ENCODE measurements at regions not wholly inside any gene's neighbourhood (a gene's known extent, or its start where the extent isn't known, plus 50 kb on each side); places are given as distances from the start of the nearest gene placed in this dataset.

DNA sequence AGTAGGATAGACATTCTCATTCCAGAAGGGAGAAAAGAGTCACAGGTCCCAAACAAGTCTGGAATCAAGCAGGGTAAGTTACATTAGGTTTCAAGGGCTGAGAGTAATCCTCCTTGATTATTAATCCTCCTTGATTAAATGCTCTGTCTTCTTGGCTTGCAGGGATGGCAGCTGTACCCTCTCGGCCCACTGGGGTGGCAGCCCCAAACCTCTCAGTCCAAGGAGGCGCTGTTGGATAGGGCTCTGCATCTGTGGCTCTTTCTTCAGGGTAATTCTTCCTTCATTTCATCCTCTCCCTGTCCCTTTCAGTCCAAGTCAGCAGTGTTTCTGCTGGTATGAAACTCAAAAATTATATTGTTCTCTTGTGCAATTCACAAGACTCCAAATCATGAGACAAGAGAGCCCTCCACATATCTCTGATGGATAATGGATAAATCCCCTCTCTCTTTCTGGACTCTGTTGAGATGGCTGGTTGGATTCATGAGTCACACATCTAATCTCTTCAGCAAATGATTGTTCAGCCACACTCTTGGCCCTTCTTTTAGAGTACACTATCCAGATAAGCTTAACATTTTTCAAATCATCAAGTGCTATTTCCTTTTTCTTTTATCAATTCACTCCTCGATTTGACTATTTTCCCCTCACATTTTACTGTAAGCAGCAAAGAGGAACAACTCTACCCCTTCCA is 323.7 kb upstream of the HTR2A start:
- Histone ChIP-seq H3K27ac (ENCODE audit: extremely low read depth, low read depth, low read length) (no peak overlapping the region), H3K36me3 (ENCODE audit: control insufficient read depth in 2 of 2, insufficient read depth in 1 of 2, low read length in 2 of 2) (no peaks in the 10 kb centered on the region), H3K4me3 (ENCODE audit: low read depth, low read length) (no peak overlapping the region), H3K4me1 (ENCODE audit: control insufficient read depth, insufficient read depth, low read length) (no peaks in the 10 kb centered on the region), H3K9me3 (ENCODE audit: control insufficient read depth, insufficient read depth, low read depth, low read length) (no peaks in the 10 kb centered on the region)
- TF ChIP-seq GLIS2 (tag by site-specific recombination; IDR thresholded peaks at IDR 0.05) = no peak
- TF ChIP-seq, protein P1, sequence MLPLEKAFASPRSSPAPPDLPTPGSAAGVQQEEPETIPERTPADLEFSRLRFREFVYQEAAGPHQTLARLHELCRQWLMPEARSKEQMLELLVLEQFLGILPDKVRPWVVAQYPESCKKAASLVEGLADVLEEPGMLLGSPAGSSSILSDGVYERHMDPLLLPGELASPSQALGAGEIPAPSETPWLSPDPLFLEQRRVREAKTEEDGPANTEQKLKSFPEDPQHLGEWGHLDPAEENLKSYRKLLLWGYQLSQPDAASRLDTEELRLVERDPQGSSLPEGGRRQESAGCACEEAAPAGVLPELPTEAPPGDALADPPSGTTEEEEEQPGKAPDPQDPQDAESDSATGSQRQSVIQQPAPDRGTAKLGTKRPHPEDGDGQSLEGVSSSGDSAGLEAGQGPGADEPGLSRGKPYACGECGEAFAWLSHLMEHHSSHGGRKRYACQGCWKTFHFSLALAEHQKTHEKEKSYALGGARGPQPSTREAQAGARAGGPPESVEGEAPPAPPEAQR (tag by site-specific recombination; IDR thresholded peaks at IDR 0.05) = no peak
- ChIA-PET CTCF (no interaction called here), POLR2A (no interaction called here)

DNA sequence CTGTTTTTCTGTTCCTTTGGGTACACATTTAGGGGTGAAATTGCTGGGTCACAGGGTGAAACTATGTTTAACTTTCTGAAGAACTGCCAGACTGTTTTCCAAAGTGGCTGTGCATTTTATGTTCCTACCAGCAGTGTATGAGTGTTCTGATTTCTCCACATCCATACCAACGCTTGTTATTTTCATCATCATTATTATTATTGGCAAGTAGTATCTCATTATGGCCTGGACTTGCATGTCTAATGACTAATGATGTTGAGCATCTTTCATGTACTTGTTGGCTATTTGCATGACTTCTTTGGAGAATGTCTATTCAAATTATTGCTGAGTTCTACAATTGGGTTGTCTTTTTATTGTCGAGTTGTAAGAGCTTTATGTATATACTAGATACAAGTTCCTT is 321.8 kb upstream of the HTR2A start:
- TF ChIP-seq, protein P2, sequence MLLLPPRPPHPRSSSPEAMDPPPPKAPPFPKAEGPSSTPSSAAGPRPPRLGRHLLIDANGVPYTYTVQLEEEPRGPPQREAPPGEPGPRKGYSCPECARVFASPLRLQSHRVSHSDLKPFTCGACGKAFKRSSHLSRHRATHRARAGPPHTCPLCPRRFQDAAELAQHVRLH (tag by site-specific recombination; IDR thresholded peaks at IDR 0.05) = no peak
- TF ChIP-seq, protein P3, sequence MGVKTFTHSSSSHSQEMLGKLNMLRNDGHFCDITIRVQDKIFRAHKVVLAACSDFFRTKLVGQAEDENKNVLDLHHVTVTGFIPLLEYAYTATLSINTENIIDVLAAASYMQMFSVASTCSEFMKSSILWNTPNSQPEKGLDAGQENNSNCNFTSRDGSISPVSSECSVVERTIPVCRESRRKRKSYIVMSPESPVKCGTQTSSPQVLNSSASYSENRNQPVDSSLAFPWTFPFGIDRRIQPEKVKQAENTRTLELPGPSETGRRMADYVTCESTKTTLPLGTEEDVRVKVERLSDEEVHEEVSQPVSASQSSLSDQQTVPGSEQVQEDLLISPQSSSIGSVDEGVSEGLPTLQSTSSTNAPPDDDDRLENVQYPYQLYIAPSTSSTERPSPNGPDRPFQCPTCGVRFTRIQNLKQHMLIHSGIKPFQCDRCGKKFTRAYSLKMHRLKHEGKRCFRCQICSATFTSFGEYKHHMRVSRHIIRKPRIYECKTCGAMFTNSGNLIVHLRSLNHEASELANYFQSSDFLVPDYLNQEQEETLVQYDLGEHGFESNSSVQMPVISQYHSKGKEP (tag by site-specific recombination; IDR thresholded peaks at IDR 0.05) = no peak
- no peak for TF ChIP-seq ZNF768 (tag by site-specific recombination; IDR thresholded peaks at IDR 0.05)
- no peak for TF ChIP-seq ZBTB7A (tag by site-specific recombination; IDR thresholded peaks at IDR 0.05; ENCODE audit: low read depth)
- no peak for TF ChIP-seq ZNF341 (tag by site-specific recombination; IDR thresholded peaks at IDR 0.05; ENCODE audit: low read depth)
- TF ChIP-seq ZBTB1 (tag by site-specific recombination; IDR thresholded peaks at IDR 0.05) = no peak

DNA sequence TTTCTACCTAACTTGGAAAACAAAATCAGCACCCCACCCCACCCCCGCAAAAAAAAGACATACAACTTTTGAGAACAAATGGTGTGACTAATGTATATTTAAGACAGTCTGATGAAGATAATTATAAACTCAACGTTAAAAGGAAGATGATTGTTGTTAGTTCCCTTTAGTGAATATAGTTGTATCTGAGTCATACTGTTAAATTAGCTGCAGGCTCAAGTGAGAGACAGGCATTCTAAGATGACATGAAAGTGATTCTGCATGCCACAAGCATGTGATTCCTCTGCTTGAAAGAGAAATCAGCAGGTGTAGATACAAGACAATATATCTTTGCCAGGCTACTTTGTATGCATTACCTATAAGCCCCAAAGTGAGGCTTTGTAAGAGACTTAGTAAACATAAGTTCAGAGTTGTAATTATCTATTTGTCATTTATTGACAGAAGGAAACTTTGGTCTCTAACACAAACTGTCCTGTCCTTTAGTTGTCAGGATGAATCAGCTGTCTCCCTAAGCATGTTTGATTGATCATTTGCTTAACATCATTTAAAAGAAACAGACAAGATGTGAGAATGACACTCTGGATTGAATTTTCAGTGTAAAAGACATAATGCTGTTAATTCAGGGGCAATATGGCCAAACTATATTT is 319.4 kb upstream of the HTR2A start:
- POLR2A ChIA-PET = no interaction called here
- CTCF ChIA-PET = interaction anchor here (0.8 kb wide), 1 partner anchor 322 kb away, joined by 3 read pairs; no protein-coding TSS in a partner anchor
- H3K27ac ChIP-seq (ENCODE audit: extremely low read depth, low read depth, low read length) = no peak overlapping the region
- TF ChIP-seq KLF10 (tag by site-specific recombination; IDR thresholded peaks at IDR 0.05) = no peak
- no peaks in the 10 kb centered on the region for H3K4me1 ChIP-seq (ENCODE audit: control insufficient read depth, insufficient read depth, low read length)
- no peak overlapping the region for H3K4me3 ChIP-seq (ENCODE audit: low read depth, low read length)
- H3K36me3 ChIP-seq (ENCODE audit: control insufficient read depth in 2 of 2, insufficient read depth in 1 of 2, low read length in 2 of 2) = no peaks in the 10 kb centered on the region
- H3K9me3 ChIP-seq (ENCODE audit: control insufficient read depth, insufficient read depth, low read depth, low read length) = no peaks in the 10 kb centered on the region

More for the DNA sequence above, 321.8 kb upstream of the HTR2A start:
- Histone ChIP-seq H3K9me3 (ENCODE audit: control insufficient read depth, insufficient read depth, low read depth, low read length) (no peaks in the 10 kb centered on the region), H3K27ac (ENCODE audit: extremely low read depth, low read depth, low read length) (no peak overlapping the region), H3K36me3 (ENCODE audit: control insufficient read depth in 2 of 2, insufficient read depth in 1 of 2, low read length in 2 of 2) (no peaks in the 10 kb centered on the region), H3K4me3 (ENCODE audit: low read depth, low read length) (no peak overlapping the region), H3K4me1 (ENCODE audit: control insufficient read depth, insufficient read depth, low read length) (no peaks in the 10 kb centered on the region)
- ChIA-PET POLR2A (no interaction called here), CTCF (no interaction called here)

DNA sequence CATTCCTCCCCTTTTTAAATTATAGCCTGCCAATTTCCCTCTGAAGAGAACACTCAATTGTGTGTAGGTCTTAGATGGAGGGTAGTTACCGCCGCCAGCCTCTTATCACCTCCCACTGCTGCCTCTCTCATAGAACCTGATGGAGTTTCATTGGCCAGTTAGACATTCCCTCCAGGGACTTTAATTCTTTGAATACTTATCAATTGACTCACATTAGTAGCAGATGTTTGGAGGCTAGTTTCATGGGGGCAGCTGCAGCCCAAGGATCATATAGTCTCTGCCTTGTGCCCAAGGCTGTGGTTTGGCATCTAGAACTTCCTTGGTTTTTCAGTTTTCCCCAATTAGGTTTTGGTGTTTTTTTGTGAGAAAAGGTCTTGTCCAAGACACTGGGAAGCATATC is 318.9 kb upstream of the HTR2A start:
- ChIA-PET CTCF (no interaction called here), POLR2A (no interaction called here)
- Histone ChIP-seq H3K27ac (ENCODE audit: extremely low read depth, low read depth, low read length) (no peak overlapping the region), H3K4me1 (ENCODE audit: control insufficient read depth, insufficient read depth, low read length) (0 out of 2 replicates have a peak, but pooled peaks cover under 1% of the 10 kb centered on the region), H3K36me3 (ENCODE audit: control insufficient read depth in 2 of 2, insufficient read depth in 1 of 2, low read length in 2 of 2) (no peaks in the 10 kb centered on the region), H3K9me3 (ENCODE audit: control insufficient read depth, insufficient read depth, low read depth, low read length) (no peaks in the 10 kb centered on the region), H3K4me3 (ENCODE audit: low read depth, low read length) (no peak overlapping the region)
- no peak for TF ChIP-seq ZEB2 (tag by site-specific recombination; IDR thresholded peaks at IDR 0.05)
- no peak for TF ChIP-seq ZNF366 (tag by site-specific recombination; conservative IDR thresholded peaks at IDR 0.05)
- TF ChIP-seq ZNF747 (tag by site-specific recombination; IDR thresholded peaks at IDR 0.05) = no peak
- TF ChIP-seq, protein P4, sequence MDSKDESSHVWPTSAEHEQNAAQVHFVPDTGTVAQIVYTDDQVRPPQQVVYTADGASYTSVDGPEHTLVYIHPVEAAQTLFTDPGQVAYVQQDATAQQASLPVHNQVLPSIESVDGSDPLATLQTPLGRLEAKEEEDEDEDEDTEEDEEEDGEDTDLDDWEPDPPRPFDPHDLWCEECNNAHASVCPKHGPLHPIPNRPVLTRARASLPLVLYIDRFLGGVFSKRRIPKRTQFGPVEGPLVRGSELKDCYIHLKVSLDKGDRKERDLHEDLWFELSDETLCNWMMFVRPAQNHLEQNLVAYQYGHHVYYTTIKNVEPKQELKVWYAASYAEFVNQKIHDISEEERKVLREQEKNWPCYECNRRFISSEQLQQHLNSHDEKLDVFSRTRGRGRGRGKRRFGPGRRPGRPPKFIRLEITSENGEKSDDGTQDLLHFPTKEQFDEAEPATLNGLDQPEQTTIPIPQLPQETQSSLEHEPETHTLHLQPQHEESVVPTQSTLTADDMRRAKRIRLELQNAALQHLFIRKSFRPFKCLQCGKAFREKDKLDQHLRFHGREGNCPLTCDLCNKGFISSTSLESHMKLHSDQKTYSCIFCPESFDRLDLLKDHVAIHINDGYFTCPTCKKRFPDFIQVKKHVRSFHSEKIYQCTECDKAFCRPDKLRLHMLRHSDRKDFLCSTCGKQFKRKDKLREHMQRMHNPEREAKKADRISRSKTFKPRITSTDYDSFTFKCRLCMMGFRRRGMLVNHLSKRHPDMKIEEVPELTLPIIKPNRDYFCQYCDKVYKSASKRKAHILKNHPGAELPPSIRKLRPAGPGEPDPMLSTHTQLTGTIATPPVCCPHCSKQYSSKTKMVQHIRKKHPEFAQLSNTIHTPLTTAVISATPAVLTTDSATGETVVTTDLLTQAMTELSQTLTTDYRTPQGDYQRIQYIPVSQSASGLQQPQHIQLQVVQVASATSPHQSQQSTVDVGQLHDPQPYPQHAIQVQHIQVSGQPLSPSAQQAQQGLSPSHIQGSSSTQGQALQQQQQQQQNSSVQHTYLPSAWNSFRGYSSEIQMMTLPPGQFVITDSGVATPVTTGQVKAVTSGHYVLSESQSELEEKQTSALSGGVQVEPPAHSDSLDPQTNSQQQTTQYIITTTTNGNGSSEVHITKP (tag by site-specific recombination; IDR thresholded peaks at IDR 0.05) = no peak
- TF ChIP-seq, protein P5, sequence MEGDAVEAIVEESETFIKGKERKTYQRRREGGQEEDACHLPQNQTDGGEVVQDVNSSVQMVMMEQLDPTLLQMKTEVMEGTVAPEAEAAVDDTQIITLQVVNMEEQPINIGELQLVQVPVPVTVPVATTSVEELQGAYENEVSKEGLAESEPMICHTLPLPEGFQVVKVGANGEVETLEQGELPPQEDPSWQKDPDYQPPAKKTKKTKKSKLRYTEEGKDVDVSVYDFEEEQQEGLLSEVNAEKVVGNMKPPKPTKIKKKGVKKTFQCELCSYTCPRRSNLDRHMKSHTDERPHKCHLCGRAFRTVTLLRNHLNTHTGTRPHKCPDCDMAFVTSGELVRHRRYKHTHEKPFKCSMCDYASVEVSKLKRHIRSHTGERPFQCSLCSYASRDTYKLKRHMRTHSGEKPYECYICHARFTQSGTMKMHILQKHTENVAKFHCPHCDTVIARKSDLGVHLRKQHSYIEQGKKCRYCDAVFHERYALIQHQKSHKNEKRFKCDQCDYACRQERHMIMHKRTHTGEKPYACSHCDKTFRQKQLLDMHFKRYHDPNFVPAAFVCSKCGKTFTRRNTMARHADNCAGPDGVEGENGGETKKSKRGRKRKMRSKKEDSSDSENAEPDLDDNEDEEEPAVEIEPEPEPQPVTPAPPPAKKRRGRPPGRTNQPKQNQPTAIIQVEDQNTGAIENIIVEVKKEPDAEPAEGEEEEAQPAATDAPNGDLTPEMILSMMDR (tag by site-specific recombination; IDR thresholded peaks at IDR 0.05) = no peak
- no peak for TF ChIP-seq ZNF433 (tag by site-specific recombination; IDR thresholded peaks at IDR 0.05; ENCODE audit: low read depth)
- no peak for TF ChIP-seq GFI1B (tag by site-specific recombination; IDR thresholded peaks at IDR 0.05)
- no peak for TF ChIP-seq ZNF776 (tag by site-specific recombination; IDR thresholded peaks at IDR 0.05; ENCODE audit: borderline replicate concordance)
- no peak for TF ChIP-seq ZNF23 (tag by site-specific recombination; IDR thresholded peaks at IDR 0.05; ENCODE audit: borderline replicate concordance)
